ENCODE measurements at regions not wholly inside any gene's neighbourhood (a gene's known extent, or its start where the extent isn't known, plus 50 kb on each side); places are given as distances from the start of the nearest gene placed in this dataset.

DNA sequence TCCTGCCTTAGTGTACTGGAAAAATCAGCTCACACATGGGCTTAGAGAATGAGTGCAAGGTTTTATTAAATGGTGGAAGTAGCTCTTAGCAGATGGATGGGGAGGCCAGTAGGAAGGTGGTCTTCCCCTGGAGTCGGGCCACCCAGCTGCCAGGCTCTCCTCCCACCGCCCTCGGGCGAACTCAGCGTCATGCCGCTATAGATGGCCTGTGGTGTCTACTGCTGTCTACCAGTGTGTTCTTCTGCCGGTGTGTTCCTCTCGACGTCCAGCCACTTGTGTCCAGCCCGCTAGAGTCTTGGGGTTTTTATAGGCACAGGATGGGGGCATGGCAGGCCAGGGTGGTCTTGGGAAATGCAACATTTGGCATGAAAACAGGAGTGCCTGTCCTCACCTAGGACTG lies 198.7 kb upstream of the NDST3 start:
- ATAC-seq, result no peak
- H3K4me1 ChIP-seq, result no peaks in the 10 kb centered on the region
- no peaks in the 10 kb centered on the region for H3K27me3 ChIP-seq
- no peak for DNase-seq
- no peaks in the 10 kb centered on the region for H3K9me3 ChIP-seq
- H3K36me3 ChIP-seq, result no peaks in the 10 kb centered on the region
- intact Hi-C loops (cut with DNase I; ENCODE audit: low total_unique reads), result no loop called here
- H3K27ac ChIP-seq, result no peak overlapping the region
- in situ Hi-C loops (cut with MboI; ENCODE audit: low sequenced_read_pairs in 4 of 4), result no loop called here
- no peak for TF ChIP-seq POLR2A (IDR thresholded peaks at IDR 0.05)
- TF ChIP-seq, protein P1, sequence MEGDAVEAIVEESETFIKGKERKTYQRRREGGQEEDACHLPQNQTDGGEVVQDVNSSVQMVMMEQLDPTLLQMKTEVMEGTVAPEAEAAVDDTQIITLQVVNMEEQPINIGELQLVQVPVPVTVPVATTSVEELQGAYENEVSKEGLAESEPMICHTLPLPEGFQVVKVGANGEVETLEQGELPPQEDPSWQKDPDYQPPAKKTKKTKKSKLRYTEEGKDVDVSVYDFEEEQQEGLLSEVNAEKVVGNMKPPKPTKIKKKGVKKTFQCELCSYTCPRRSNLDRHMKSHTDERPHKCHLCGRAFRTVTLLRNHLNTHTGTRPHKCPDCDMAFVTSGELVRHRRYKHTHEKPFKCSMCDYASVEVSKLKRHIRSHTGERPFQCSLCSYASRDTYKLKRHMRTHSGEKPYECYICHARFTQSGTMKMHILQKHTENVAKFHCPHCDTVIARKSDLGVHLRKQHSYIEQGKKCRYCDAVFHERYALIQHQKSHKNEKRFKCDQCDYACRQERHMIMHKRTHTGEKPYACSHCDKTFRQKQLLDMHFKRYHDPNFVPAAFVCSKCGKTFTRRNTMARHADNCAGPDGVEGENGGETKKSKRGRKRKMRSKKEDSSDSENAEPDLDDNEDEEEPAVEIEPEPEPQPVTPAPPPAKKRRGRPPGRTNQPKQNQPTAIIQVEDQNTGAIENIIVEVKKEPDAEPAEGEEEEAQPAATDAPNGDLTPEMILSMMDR (IDR thresholded peaks at IDR 0.05 in 4 of 5, conservative IDR thresholded peaks at IDR 0.05 in 1 of 5), result no peak
- no peak overlapping the region for H3K4me3 ChIP-seq

DNA sequence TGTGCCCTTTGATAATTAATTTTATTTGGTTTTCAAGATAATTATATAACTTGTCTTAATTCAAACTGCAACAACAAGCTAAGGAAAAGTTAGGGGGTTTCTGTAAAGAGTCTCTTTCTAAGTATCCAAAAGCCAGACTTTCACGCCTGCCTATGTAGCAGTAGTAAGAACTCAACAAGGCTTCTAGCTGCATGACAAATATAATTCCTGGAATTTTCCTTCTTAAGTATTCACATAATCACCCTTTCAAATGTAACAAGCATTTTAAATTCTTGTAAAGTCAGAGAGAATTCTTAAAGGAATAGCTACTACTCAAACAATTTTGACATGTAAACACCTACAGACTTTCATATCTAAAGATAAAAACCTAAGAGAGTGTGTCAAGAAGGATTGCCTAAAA lies 189.7 kb upstream of the NDST3 start:
- H3K4me3 ChIP-seq, result no peak overlapping the region
- intact Hi-C loops (cut with DNase I; ENCODE audit: low total_unique reads) (no loop called here), in situ Hi-C loops (cut with MboI; ENCODE audit: low sequenced_read_pairs in 4 of 4) (no loop called here)
- H3K4me1 ChIP-seq, result no peaks in the 10 kb centered on the region
- H3K36me3 ChIP-seq, result no peaks in the 10 kb centered on the region
- no peak for DNase-seq
- H3K27ac ChIP-seq, result no peak overlapping the region
- no peaks in the 10 kb centered on the region for H3K27me3 ChIP-seq
- no peaks in the 10 kb centered on the region for H3K9me3 ChIP-seq
- no peak for TF ChIP-seq POLR2A (IDR thresholded peaks at IDR 0.05)
- TF ChIP-seq, protein P1 (IDR thresholded peaks at IDR 0.05 in 4 of 5, conservative IDR thresholded peaks at IDR 0.05 in 1 of 5), result no peak
- ATAC-seq, result no peak

- intact Hi-C loops (cut with DNase I; ENCODE audit: low total_unique reads), result no loop called here
- TF ChIP-seq, protein P1 (IDR thresholded peaks at IDR 0.05 in 4 of 5, conservative IDR thresholded peaks at IDR 0.05 in 1 of 5), result no peak
- no peak for TF ChIP-seq POLR2A (IDR thresholded peaks at IDR 0.05)
Measured at GRCh38 chr4:117845270-117845669, 189.0 kb upstream of the NDST3 start.

DNA sequence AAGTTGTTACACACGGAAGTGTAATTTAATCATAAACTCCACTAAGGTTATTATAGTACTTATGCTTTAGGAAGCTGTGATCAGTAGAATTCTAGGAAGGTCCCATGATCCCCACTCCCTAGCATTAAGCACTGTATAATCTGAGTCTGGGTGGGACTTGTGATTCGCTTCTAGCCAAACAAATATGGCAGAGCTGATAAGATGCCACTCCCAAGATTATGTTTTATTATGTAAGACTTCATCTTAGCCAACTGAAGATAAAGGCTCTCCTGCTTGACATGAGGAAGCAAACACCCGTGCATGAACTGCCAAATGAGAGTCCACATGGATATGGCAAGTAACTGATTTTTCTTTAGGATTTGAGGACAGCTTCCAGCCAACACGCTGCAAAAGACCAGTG lies 186.4 kb upstream of the NDST3 start:
- H3K36me3 ChIP-seq, result no peaks in the 10 kb centered on the region
- no peak for DNase-seq
- H3K9me3 ChIP-seq, result no peaks in the 10 kb centered on the region
- in situ Hi-C loops (cut with MboI; ENCODE audit: low sequenced_read_pairs in 4 of 4), result no loop called here
- no peak overlapping the region for H3K4me3 ChIP-seq
- no peak for ATAC-seq
- no peak overlapping the region for H3K27ac ChIP-seq
- TF ChIP-seq, protein P1 (IDR thresholded peaks at IDR 0.05 in 4 of 5, conservative IDR thresholded peaks at IDR 0.05 in 1 of 5), result no peak
- TF ChIP-seq POLR2A (IDR thresholded peaks at IDR 0.05), result no peak
- H3K4me1 ChIP-seq, result no peaks in the 10 kb centered on the region
- intact Hi-C loops (cut with DNase I; ENCODE audit: low total_unique reads), result no loop called here
- H3K27me3 ChIP-seq, result no peaks in the 10 kb centered on the region

More at GRCh38 chr4:117845270-117845669, 189.0 kb upstream of the NDST3 start:
- ATAC-seq (no peak), DNase-seq (no peak)
- Histone ChIP-seq H3K36me3 (no peaks in the 10 kb centered on the region), H3K4me1 (no peaks in the 10 kb centered on the region), H3K27ac (no peak overlapping the region), H3K4me3 (no peak overlapping the region), H3K27me3 (no peaks in the 10 kb centered on the region), H3K9me3 (no peaks in the 10 kb centered on the region)
- in situ Hi-C loops (cut with MboI; ENCODE audit: low sequenced_read_pairs in 4 of 4), result no loop called here

DNA sequence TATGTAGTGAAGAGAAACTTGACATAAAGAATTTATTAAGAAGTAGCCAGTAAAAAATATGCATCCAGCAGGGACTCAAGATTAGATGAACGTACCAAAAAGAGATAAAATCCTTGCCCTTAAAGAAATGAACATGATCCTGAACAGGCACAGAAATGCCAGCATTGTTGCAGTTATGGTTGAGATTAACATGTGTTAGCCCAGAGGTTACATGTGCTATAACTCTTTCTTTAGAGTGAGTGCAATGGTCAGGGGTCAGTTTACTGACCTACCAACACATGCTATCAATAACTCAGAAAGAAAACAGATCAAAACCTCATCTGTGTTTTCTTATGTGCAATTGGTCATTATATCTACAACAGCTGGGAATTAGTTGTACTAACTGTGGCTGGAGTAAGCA lies 166.1 kb upstream of the NDST3 start:
- DNase-seq (no peak), ATAC-seq (no peak)
- intact Hi-C loops (cut with DNase I; ENCODE audit: low total_unique reads) (no loop called here), in situ Hi-C loops (cut with MboI; ENCODE audit: low sequenced_read_pairs in 4 of 4) (no loop called here)
- no peaks in the 10 kb centered on the region for H3K4me1 ChIP-seq
- no peak overlapping the region for H3K4me3 ChIP-seq
- no peak overlapping the region for H3K27ac ChIP-seq
- TF ChIP-seq POLR2A (IDR thresholded peaks at IDR 0.05), result no peak
- TF ChIP-seq, protein P1 (IDR thresholded peaks at IDR 0.05 in 4 of 5, conservative IDR thresholded peaks at IDR 0.05 in 1 of 5), result no peak
- no peaks in the 10 kb centered on the region for H3K9me3 ChIP-seq
- H3K36me3 ChIP-seq, result no peaks in the 10 kb centered on the region
- H3K27me3 ChIP-seq, result no peaks in the 10 kb centered on the region

Data from gastrocnemius medialis (tissue), 4 donors.